ENCODE measurements at regions not wholly inside any gene's neighbourhood (a gene's known extent, or its start where the extent isn't known, plus 50 kb on each side); places are given as distances from the start of the nearest gene placed in this dataset.

GRCh38 chr11:92423115-92424034 lies 198.8 kb downstream of the FAT3 start:
- Histone ChIP-seq H3K9me3 (no peaks in the 10 kb centered on the region), H3K27me3 (replicated peaks; ENCODE audit: insufficient read depth) (no peaks in the 10 kb centered on the region), H3K4me3 (no peak overlapping the region), H3K36me3 (no peaks in the 10 kb centered on the region), H3K4me1 (ENCODE audit: control insufficient read depth in 1 of 2, low read depth in 2 of 2) (peaks cover 7 to 29% of the 10 kb centered on the region in 2 donors), H3K27ac (no peak overlapping the region)
- DNase-seq (ENCODE audit: low spot score), result no peak
- ATAC-seq (ENCODE audit: insufficient number of reproducible peaks, low FRiP score, low read depth), result no peak
- TF ChIP-seq CTCF (IDR thresholded peaks at IDR 0.05), result no peak

- no peak for ATAC-seq (ENCODE audit: insufficient number of reproducible peaks, low FRiP score, low read depth)
- peaks cover 7 to 25% of the 10 kb centered on the region in 2 donors for H3K4me1 ChIP-seq (ENCODE audit: control insufficient read depth in 1 of 2, low read depth in 2 of 2)
- no peak for DNase-seq (ENCODE audit: low spot score)
- TF ChIP-seq CTCF (IDR thresholded peaks at IDR 0.05), result no peak
- H3K27me3 ChIP-seq (replicated peaks; ENCODE audit: insufficient read depth), result no peaks in the 10 kb centered on the region
- H3K9me3 ChIP-seq, result peaks cover 1% of the 10 kb centered on the region
- no peak overlapping the region for H3K4me3 ChIP-seq
- no peak overlapping the region for H3K27ac ChIP-seq
- no peaks in the 10 kb centered on the region for H3K36me3 ChIP-seq
Observed at GRCh38 chr11:92424281-92424680, 199.7 kb downstream of the FAT3 start.

- Histone ChIP-seq H3K9me3 (peaks cover 3% of the 10 kb centered on the region), H3K27ac (no peak overlapping the region), H3K27me3 (replicated peaks; ENCODE audit: insufficient read depth) (no peaks in the 10 kb centered on the region), H3K4me3 (no peak overlapping the region), H3K36me3 (no peaks in the 10 kb centered on the region), H3K4me1 (ENCODE audit: control insufficient read depth in 1 of 2, low read depth in 2 of 2) (peaks cover 7 to 25% of the 10 kb centered on the region in 2 donors)
- no peak for TF ChIP-seq CTCF (IDR thresholded peaks at IDR 0.05)
- ATAC-seq (ENCODE audit: insufficient number of reproducible peaks, low FRiP score, low read depth) (no peak), DNase-seq (ENCODE audit: low spot score) (no peak)
Observed at GRCh38 chr11:92425127-92425526, 200.5 kb downstream of the FAT3 start.

GRCh38 chr11:92432515-92432914 lies 207.9 kb downstream of the FAT3 start:
- no peak for TF ChIP-seq CTCF (IDR thresholded peaks at IDR 0.05)
- Histone ChIP-seq H3K27me3 (replicated peaks; ENCODE audit: insufficient read depth) (no peaks in the 10 kb centered on the region), H3K4me1 (ENCODE audit: control insufficient read depth in 1 of 2, low read depth in 2 of 2) (no peaks in the 10 kb centered on the region), H3K4me3 (no peak overlapping the region), H3K36me3 (no peaks in the 10 kb centered on the region), H3K27ac (no peak overlapping the region), H3K9me3 (peaks cover 3% of the 10 kb centered on the region)
- no peak for ATAC-seq (ENCODE audit: insufficient number of reproducible peaks, low FRiP score, low read depth)
- DNase-seq (ENCODE audit: low spot score), result no peak

DNA sequence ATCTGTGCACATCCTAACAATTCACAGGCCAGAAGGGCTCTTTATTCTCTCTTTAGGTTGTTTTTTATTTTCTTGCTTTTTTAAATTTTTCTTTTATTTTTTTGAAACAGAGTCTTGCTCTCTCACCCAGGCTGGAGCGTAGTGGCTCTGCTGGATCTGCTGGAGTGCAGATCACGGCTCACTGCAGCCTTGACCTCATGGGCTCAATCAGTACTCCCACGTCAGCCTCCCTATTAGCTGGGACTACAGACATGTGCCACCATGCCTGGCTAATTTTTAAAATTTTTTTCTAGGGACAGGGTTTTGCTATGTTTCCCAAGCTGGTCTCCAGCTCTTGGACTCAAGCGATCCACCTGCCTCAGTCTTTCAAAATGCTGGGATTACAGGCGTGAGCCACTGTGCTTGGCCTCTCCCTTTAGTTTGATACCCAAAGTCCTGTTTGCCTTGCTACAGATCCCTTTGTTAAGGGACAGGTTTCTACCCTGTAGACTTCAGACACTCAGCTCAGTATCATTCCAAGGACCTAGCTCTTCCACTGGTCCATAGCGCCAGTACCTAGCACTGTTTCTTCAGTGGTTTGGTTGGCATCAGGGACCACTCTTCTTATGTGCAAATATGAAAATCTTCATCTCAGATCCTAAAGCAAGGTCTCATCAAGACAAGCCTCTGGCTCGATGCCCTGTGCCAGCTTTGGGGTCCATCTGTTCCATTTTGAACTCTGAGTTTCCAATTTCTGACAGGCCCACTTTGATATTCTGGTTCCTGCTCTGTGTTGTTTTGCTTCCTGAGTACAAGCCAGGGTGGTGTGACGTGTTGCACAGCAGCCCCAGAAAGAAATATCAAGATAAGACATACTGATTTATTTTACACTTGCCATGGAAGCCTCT lies 211.7 kb downstream of the FAT3 start:
- Histone ChIP-seq H3K9me3 (no peaks in the 10 kb centered on the region), H3K4me1 (ENCODE audit: control insufficient read depth in 1 of 2, low read depth in 2 of 2) (no peaks in the 10 kb centered on the region), H3K36me3 (no peaks in the 10 kb centered on the region), H3K4me3 (no peak overlapping the region), H3K27me3 (replicated peaks; ENCODE audit: insufficient read depth) (no peaks in the 10 kb centered on the region), H3K27ac (no peak overlapping the region)
- no peak for ATAC-seq (ENCODE audit: insufficient number of reproducible peaks, low FRiP score, low read depth)
- DNase-seq (ENCODE audit: low spot score), result no peak
- no peak for TF ChIP-seq CTCF (IDR thresholded peaks at IDR 0.05)

Data from thoracic aorta (tissue), 2 donors.